Thoracic aorta (tissue), 2 donors: ENCODE measurements at regions not wholly inside any gene's neighbourhood (a gene's known extent, or its start where the extent isn't known, plus 50 kb on each side); places are given as distances from the start of the nearest gene placed in this dataset.
"Not testable (repeated sequence)": the region's sequence is repeated elsewhere in the genome, so short reads cannot be mapped to it uniquely, and the experiment has no call there.

Source experiments
- ATAC-seq: fragments of 150-250 bp; one replicate; pipeline ENCODE4 v1.8.0; 2017; ENCODE audit warnings: low read depth; ENCODE audit not compliant: insufficient number of reproducible peaks, low FRiP score
- DNase-seq: peaks from one replicate; pipeline ENCODE4 v3.0.0-alpha.2; 2020; ENCODE audit warnings: low spot score
- H3K27ac ChIP-seq, 2 donors: fragments of 200-600 bp; sonication (generic); 1 replicate in 1 of 2; 2 replicates in 1 of 2; pipeline ENCODE4 v1.5.1; 2016; ENCODE audit warnings: mild to moderate bottlenecking in 2 of 2, moderate library complexity in 2 of 2
- H3K27me3 ChIP-seq: fragments of 200-600 bp; sonication (generic); replicated peaks from 2 replicates; pipeline ENCODE4 v1.6.0; 2016; ENCODE audit warnings: mild to moderate bottlenecking; ENCODE audit not compliant: insufficient read depth
- H3K36me3 ChIP-seq: fragments of 200-600 bp; sonication (generic); one replicate; pipeline ENCODE4 v1.5.1; 2016
- H3K4me1 ChIP-seq, 2 donors: fragments of 200-600 bp; sonication (generic); 1 replicate in 1 of 2; 2 replicates in 1 of 2; pipeline versions ENCODE4 v1.5.1 to v1.6.0; 2016; ENCODE audit warnings: low read depth in 2 of 2, mild to moderate bottlenecking in 1 of 2; ENCODE audit not compliant: control insufficient read depth in 1 of 2
- H3K4me3 ChIP-seq: fragments of 200-600 bp; sonication (generic); 2 replicates; pipeline ENCODE4 v1.5.1; 2016; ENCODE audit warnings: mild to moderate bottlenecking
- H3K9me3 ChIP-seq: fragments of 200-600 bp; sonication (generic); 2 replicates; pipeline ENCODE4 v1.5.1; 2016
- TF ChIP-seq, protein P1 (sequence below): fragments of 200-600 bp; sonication (generic); IDR thresholded peaks from one replicate; pipeline ENCODE4 v1.5.1; 2019; ENCODE audit warnings: antibody characterized with exemption

DNA sequence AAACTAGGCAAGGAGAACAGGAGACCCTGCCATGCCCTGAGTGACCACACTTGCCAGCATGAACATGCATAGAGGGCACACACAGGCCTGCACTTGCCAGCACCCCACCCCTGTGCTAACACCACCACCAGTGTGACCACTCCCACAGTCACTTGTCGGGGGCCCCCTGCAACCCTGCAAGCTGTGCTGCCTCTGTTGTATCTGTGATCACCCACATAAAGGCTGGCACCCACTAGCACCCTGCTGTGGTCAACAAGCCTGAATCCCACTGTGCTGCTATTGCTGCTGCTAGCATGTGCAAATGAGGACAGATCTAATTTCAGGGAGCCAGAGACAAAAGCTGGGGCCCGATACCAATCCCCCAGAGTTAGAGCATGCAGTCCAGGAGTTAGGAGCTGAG lies 217.7 kb downstream of the GIPC2 start:
- ATAC-seq: no peak

DNA sequence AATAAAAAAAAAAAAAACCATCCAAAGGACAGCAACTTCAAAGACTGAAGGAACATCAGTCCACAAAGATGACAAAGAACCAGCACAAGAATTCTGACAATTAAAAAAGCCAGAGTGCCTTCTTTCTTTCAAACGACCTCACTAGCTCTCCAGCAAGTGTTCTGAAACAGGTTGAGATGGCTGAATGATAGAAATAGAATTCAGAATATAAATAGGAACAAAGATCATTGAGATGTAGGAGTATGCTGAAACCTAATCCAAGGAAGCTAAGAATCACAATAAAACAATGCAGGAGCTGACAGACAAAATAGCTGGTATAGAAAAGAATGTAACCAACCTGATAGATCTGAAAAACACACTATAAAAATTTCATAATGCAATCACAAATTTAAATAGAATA lies 218.2 kb downstream of the GIPC2 start:
- TF ChIP-seq, protein P1, sequence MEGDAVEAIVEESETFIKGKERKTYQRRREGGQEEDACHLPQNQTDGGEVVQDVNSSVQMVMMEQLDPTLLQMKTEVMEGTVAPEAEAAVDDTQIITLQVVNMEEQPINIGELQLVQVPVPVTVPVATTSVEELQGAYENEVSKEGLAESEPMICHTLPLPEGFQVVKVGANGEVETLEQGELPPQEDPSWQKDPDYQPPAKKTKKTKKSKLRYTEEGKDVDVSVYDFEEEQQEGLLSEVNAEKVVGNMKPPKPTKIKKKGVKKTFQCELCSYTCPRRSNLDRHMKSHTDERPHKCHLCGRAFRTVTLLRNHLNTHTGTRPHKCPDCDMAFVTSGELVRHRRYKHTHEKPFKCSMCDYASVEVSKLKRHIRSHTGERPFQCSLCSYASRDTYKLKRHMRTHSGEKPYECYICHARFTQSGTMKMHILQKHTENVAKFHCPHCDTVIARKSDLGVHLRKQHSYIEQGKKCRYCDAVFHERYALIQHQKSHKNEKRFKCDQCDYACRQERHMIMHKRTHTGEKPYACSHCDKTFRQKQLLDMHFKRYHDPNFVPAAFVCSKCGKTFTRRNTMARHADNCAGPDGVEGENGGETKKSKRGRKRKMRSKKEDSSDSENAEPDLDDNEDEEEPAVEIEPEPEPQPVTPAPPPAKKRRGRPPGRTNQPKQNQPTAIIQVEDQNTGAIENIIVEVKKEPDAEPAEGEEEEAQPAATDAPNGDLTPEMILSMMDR: no peak
- no peaks in the 10 kb centered on the region for H3K9me3 ChIP-seq
- H3K27ac ChIP-seq: no peak overlapping the region
- H3K4me3 ChIP-seq: no peak overlapping the region
- H3K27me3 ChIP-seq: no peaks in the 10 kb centered on the region
- DNase-seq (no peak), ATAC-seq (no peak)
- no peaks in the 10 kb centered on the region for H3K36me3 ChIP-seq
- no peaks in the 10 kb centered on the region for H3K4me1 ChIP-seq

More for the DNA sequence above, 217.7 kb downstream of the GIPC2 start:
- no peak overlapping the region for H3K27ac ChIP-seq
- no peaks in the 10 kb centered on the region for H3K27me3 ChIP-seq
- no peak overlapping the region for H3K4me3 ChIP-seq
- no peaks in the 10 kb centered on the region for H3K36me3 ChIP-seq
- H3K9me3 ChIP-seq: no peaks in the 10 kb centered on the region
- H3K4me1 ChIP-seq: no peaks in the 10 kb centered on the region
- DNase-seq: no peak
- TF ChIP-seq, protein P1: no peak

DNA sequence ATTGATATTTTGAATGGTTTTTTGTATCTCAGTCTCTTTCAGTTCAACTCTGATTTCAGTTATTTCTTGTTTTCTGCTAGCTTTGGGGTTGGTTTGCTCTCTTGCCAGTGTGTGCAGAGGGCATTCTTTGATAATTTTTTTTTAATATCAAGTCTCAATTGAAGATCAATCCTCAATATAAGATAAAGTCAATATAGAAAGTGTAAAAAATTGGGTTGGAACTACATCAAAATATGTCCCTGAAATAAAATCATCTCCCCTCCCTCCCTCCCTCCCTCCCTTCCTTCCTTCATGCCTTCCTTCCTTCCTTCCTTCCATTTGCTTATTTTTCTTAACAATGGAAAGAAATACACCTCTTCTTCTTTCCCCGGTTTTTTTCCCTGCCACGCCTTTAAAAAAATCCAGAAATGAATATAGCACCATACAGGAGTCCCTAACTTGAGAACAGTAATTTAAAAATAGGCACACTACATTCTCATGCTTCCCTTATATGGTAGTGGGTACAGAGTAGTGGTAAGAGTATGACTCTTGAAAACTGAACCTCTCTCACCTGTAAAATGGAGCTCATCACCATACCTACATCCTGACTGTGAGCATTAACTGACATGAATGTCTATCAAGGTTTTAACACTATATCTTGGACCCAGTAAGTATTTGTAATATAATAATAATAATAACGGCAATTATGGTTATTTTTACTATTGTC lies 221.9 kb downstream of the GIPC2 start:
- Histone ChIP-seq H3K27me3 (no peaks in the 10 kb centered on the region), H3K9me3 (no peaks in the 10 kb centered on the region), H3K4me1 (no peaks in the 10 kb centered on the region), H3K4me3 (no peak overlapping the region), H3K27ac (no peak overlapping the region), H3K36me3 (no peaks in the 10 kb centered on the region)
- no peak for DNase-seq
- TF ChIP-seq, protein P1: no peak
- no peak for ATAC-seq

DNA sequence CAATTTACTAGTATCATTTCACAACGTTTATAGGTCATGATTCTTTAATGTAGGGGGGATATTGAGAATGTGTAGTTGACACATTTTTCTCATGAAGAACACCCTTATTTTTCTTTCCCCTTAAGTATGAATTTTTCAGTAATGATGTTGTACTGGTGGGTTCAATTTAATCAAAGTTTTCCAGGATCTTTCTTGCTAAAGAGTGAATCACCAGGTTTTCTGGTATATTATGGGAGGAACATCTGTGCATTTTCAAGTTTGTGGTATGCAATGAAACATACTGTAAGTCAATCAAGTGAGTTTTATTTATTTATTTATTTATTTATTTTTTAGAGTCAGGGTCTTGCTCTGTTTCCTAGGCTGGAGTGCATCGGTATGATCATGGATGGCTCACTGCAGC lies 221.2 kb upstream of the PTGFR start:
- no peaks in the 10 kb centered on the region for H3K36me3 ChIP-seq
- no peak overlapping the region for H3K4me3 ChIP-seq
- H3K27ac ChIP-seq: no peak overlapping the region
- TF ChIP-seq, protein P1: no peak
- H3K27me3 ChIP-seq: no peaks in the 10 kb centered on the region
- ATAC-seq (no peak), DNase-seq (no peak)
- no peaks in the 10 kb centered on the region for H3K9me3 ChIP-seq
- H3K4me1 ChIP-seq: no peaks in the 10 kb centered on the region

DNA sequence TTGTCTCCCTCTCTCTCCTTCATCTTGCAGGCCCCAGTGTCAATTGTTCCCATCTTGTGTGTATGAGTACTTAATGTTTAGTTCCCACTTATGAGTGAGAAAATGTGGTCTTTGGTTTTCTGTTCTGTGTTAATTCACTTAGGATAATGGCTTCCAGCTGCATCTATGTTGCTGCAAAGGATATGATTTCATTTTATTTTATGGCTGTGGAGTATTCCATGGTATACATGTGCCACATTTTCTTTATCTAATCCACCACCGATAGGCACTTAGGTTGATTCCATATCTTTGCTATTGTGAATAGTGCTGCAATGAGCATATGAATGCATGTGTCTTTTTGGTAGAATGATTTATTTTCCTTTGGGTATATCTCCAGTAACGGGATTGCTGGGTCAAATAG lies 219.4 kb upstream of the PTGFR start:
- H3K9me3 ChIP-seq, H3K36me3 ChIP-seq, H3K4me3 ChIP-seq, H3K27me3 ChIP-seq, ATAC-seq, H3K4me1 ChIP-seq, H3K27ac ChIP-seq, DNase-seq: not testable (repeated sequence)

DNA sequence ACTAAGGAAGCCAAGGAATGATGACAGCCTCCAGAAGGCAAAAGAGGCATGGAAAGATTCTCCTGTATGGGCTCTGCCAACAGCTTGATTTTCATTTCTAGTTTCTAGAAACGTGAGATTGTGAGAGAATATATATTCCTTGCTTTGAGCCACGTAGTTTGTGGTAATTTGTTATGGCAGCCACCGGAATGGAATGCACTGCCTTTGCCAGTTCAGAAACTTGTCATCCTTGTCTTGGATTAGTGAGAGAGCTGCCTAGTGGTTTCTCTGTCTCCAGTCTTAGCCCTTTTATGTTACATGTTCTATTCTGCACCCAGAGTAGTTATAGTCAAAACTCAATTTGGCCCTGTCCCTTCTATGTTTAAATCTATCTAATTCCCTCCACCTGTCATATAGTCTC lies 216.0 kb upstream of the PTGFR start:
- no peak overlapping the region for H3K4me3 ChIP-seq
- H3K4me1 ChIP-seq: no peaks in the 10 kb centered on the region
- no peak for ATAC-seq
- TF ChIP-seq, protein P1: no peak
- no peaks in the 10 kb centered on the region for H3K36me3 ChIP-seq
- no peaks in the 10 kb centered on the region for H3K27me3 ChIP-seq
- no peak for DNase-seq
- H3K27ac ChIP-seq: no peak overlapping the region
- no peaks in the 10 kb centered on the region for H3K9me3 ChIP-seq
